IMR-90 (cell line): ENCODE measurements at regions not wholly inside any gene's neighbourhood (a gene's known extent, or its start where the extent isn't known, plus 50 kb on each side); places are given as distances from the start of the nearest gene placed in this dataset.

Experiments
- MXI1 ChIP-seq: IDR thresholded peaks from 2 replicates; pipeline ENCODE4 v1.6.1; 2012; ENCODE audit warnings: low read depth, mild to moderate bottlenecking, low read length, moderate library complexity, borderline replicate concordance
- POLR2A ChIP-seq: IDR thresholded peaks from 2 replicates; pipeline ENCODE4 v1.6.1; 2012; ENCODE audit warnings: mild to moderate bottlenecking, low read depth, low read length
- RFX5 ChIP-seq: IDR thresholded peaks from 2 replicates; pipeline ENCODE4 v1.8.0; 2012; ENCODE audit warnings: low read depth, mild to moderate bottlenecking, low read length, moderate library complexity
- TF ChIP-seq, protein P1 (sequence below): conservative IDR thresholded peaks from 2 replicates; pipeline ENCODE4 v1.5.1; 2012; ENCODE audit warnings: mild to moderate bottlenecking, low read depth, low read length, improper control_type of control experiment

- TF ChIP-seq POLR2A = no peak
- TF ChIP-seq, protein P1, sequence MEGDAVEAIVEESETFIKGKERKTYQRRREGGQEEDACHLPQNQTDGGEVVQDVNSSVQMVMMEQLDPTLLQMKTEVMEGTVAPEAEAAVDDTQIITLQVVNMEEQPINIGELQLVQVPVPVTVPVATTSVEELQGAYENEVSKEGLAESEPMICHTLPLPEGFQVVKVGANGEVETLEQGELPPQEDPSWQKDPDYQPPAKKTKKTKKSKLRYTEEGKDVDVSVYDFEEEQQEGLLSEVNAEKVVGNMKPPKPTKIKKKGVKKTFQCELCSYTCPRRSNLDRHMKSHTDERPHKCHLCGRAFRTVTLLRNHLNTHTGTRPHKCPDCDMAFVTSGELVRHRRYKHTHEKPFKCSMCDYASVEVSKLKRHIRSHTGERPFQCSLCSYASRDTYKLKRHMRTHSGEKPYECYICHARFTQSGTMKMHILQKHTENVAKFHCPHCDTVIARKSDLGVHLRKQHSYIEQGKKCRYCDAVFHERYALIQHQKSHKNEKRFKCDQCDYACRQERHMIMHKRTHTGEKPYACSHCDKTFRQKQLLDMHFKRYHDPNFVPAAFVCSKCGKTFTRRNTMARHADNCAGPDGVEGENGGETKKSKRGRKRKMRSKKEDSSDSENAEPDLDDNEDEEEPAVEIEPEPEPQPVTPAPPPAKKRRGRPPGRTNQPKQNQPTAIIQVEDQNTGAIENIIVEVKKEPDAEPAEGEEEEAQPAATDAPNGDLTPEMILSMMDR = no peak
- TF ChIP-seq RFX5 = no peak
- TF ChIP-seq MXI1 = no peak
Measured at GRCh38 chr10:131444862-131445461, 133.4 kb upstream of the TCERG1L start.
